OCI-LY3 (cell line): ENCODE measurements at regions not wholly inside any gene's neighbourhood (a gene's known extent, or its start where the extent isn't known, plus 50 kb on each side); places are given as distances from the start of the nearest gene placed in this dataset.

ENCODE experiments used
- H2AFZ ChIP-seq: fragments of 200-600, 300-600 bp; shearing (Covaris generic); 2 replicates; pipeline ENCODE4 v1.6.0; 2014; ENCODE audit warnings: antibody characterized with exemption, low read depth, low read length
- H3K27ac ChIP-seq: fragments of 200-600, 300-600 bp; sonication (generic); 2 replicates; pipeline ENCODE4 v1.5.1; 2014; ENCODE audit warnings: mild to moderate bottlenecking, low read length, moderate library complexity, mixed read lengths
- H3K27me3 ChIP-seq: fragments of 200-600, 300-600 bp; sonication (generic); 2 replicates; pipeline ENCODE4 v1.6.1; 2014; ENCODE audit warnings: low read depth, low read length, mixed read lengths
- H3K36me3 ChIP-seq: fragments of 200-600, 300-600 bp; sonication (generic); replicated peaks from 2 replicates; pipeline ENCODE3; 2014; ENCODE audit warnings: low read depth, low read length, mixed read lengths
- H3K4me1 ChIP-seq: fragments of 300-600, 200-600 bp; sonication (generic); 2 replicates; pipeline ENCODE4 v1.6.1; 2014; ENCODE audit warnings: low read length, mixed read lengths
- H3K4me2 ChIP-seq: fragments of 200-600, 300-600 bp; sonication (generic); 2 replicates; pipeline ENCODE4 v1.6.1; 2014; ENCODE audit warnings: low read length, mixed read lengths
- H3K4me3 ChIP-seq: fragments of 300-600, 200-600 bp; sonication (generic); 2 replicates; pipeline ENCODE4 v1.5.1; 2014; ENCODE audit warnings: antibody characterized with exemption, mild to moderate bottlenecking, low read length, moderate library complexity
- H3K79me2 ChIP-seq: fragments of 300-600, 200-600 bp; shearing (Covaris generic); 2 replicates; pipeline ENCODE4 v1.6.1; 2014; ENCODE audit warnings: mild to moderate bottlenecking, low read length, mixed read lengths
- H3K9ac ChIP-seq: fragments of 300-600, 200-600 bp; shearing (Covaris generic); 2 replicates; pipeline ENCODE4 v1.6.0; 2014; ENCODE audit warnings: mild to moderate bottlenecking, low read length, moderate library complexity
- H3K9me3 ChIP-seq: fragments of 200-600, 300-600 bp; shearing (Covaris generic); 2 replicates; pipeline ENCODE4 v1.6.1; 2014; ENCODE audit warnings: low read length, mixed read lengths; ENCODE audit not compliant: insufficient read depth
- H4K20me1 ChIP-seq: fragments of 200-600, 300-600 bp; sonication (generic); 2 replicates; pipeline ENCODE4 v1.6.1; 2016; ENCODE audit warnings: low read length, mixed read lengths; ENCODE audit not compliant: insufficient read depth
- EZH2phosphoT487 ChIP-seq: fragments of 200-600 bp; shearing (Covaris generic); IDR thresholded peaks from 2 replicates; pipeline ENCODE4 v1.6.1; 2018; ENCODE audit warnings: antibody characterized with exemption, mixed run types, low read depth
- TF ChIP-seq, protein P1 (sequence below): fragments of 200-600, 300-600 bp; sonication (generic); IDR thresholded peaks from 2 replicates; pipeline ENCODE4 v1.5.1; 2014; ENCODE audit warnings: antibody characterized with exemption, low read length, low read depth

DNA sequence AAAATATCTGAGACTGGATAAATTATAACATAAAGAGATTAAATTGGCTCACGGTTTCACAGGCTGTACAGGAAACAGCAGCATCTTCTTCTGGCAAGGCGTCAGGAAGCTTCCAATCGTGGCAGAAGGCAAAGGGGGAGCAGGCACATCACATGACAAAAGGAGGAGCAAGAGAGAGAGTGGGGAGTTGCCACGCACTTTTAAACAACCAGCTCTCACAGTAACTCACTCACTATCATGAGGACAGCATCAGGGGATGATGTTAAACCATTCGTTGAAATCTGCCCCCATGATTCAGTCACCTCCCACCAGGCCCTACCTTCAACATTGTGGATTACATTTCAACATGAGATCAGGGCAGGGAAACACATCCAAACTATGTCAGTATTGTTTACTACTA lies 114.5 kb upstream of the SPATA16 start:
- H3K9me3 ChIP-seq = no peaks in the 10 kb centered on the region
- no peak overlapping the region for H3K4me3 ChIP-seq
- no peak overlapping the region for H2AFZ ChIP-seq
- no peaks in the 10 kb centered on the region for H4K20me1 ChIP-seq
- H3K27me3 ChIP-seq = no peaks in the 10 kb centered on the region
- H3K4me2 ChIP-seq = no peak overlapping the region
- no peaks in the 10 kb centered on the region for H3K4me1 ChIP-seq
- H3K36me3 ChIP-seq = no peaks in the 10 kb centered on the region
- no peaks in the 10 kb centered on the region for H3K79me2 ChIP-seq
- H3K9ac ChIP-seq = no peak overlapping the region
- H3K27ac ChIP-seq = no peak overlapping the region
- TF ChIP-seq EZH2phosphoT487 = no peak
- TF ChIP-seq, protein P1, sequence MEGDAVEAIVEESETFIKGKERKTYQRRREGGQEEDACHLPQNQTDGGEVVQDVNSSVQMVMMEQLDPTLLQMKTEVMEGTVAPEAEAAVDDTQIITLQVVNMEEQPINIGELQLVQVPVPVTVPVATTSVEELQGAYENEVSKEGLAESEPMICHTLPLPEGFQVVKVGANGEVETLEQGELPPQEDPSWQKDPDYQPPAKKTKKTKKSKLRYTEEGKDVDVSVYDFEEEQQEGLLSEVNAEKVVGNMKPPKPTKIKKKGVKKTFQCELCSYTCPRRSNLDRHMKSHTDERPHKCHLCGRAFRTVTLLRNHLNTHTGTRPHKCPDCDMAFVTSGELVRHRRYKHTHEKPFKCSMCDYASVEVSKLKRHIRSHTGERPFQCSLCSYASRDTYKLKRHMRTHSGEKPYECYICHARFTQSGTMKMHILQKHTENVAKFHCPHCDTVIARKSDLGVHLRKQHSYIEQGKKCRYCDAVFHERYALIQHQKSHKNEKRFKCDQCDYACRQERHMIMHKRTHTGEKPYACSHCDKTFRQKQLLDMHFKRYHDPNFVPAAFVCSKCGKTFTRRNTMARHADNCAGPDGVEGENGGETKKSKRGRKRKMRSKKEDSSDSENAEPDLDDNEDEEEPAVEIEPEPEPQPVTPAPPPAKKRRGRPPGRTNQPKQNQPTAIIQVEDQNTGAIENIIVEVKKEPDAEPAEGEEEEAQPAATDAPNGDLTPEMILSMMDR = no peak

DNA sequence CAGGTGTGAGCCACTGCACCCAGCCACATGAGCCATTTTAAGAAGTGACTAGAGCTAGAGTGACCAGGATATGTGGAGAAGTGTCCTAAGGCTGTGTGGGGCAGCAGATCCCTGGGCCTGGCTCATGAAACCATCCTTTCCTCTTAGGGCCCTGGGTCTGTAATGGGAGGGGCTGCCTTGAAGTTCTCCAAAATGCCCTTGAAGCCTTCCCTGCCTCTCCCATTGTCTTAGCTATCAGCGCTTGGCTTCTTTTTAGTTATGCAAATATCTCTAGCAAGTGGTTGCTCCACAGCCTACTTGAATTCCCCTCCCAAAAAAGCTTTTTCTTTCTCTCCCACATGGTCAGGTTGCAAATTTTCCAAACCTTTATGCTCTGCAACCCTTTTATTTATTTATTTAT lies 112.4 kb upstream of the SPATA16 start:
- Histone ChIP-seq H4K20me1 (no peaks in the 10 kb centered on the region), H3K27me3 (no peaks in the 10 kb centered on the region), H2AFZ (no peak overlapping the region), H3K4me1 (no peaks in the 10 kb centered on the region), H3K4me2 (no peak overlapping the region), H3K27ac (no peak overlapping the region), H3K4me3 (no peak overlapping the region), H3K9ac (no peak overlapping the region), H3K79me2 (no peaks in the 10 kb centered on the region), H3K9me3 (no peaks in the 10 kb centered on the region), H3K36me3 (no peaks in the 10 kb centered on the region)
- TF ChIP-seq EZH2phosphoT487 = no peak
- TF ChIP-seq, protein P1 = no peak

DNA sequence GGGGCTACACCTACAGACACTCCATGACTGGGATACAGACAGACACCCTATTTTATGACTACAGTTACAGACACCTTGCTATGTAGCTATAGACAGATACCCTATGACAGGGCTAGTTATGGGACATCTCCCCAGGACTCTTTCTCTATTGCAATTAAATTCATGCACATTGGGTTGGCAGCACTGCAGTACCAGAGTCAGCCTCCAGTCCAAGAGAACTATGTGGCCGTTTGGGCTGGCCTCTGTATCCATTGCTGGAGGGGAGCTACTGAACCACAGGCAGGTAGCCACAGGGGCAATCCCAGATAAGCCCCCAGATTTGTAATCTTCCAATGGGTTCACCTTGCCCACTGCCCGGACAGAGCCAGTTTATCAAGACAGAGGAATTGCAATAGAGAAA lies 108.4 kb upstream of the SPATA16 start:
- Histone ChIP-seq H3K27ac (no peak overlapping the region), H4K20me1 (no peaks in the 10 kb centered on the region), H2AFZ (no peak overlapping the region), H3K9ac (no peak overlapping the region), H3K79me2 (no peaks in the 10 kb centered on the region), H3K4me2 (no peak overlapping the region), H3K27me3 (no peaks in the 10 kb centered on the region), H3K36me3 (no peaks in the 10 kb centered on the region), H3K4me1 (no peaks in the 10 kb centered on the region), H3K9me3 (no peaks in the 10 kb centered on the region), H3K4me3 (no peak overlapping the region)
- TF ChIP-seq EZH2phosphoT487 = no peak
- TF ChIP-seq, protein P1 = no peak

DNA sequence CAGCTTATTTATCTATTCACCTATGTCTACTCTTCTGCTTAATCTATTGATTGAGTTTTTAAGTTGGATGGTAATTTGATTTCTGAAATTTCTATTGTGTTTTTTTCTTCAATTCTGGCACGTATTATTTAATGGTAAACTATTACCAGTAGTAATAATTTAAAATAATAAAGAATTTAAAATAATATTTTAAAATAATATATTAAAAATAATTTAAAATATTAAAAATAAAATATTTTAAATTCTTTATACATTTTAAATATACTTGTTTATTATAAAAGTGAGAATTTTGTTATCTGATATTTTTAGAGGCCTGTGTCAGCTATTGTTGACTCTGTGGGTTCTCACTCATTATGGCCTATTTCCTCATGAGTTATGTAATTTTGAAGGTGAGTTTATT lies 100.7 kb upstream of the SPATA16 start:
- Histone ChIP-seq H3K4me1 (no peaks in the 10 kb centered on the region), H3K4me3 (no peak overlapping the region), H3K4me2 (no peak overlapping the region), H3K27ac (no peak overlapping the region), H2AFZ (no peak overlapping the region), H4K20me1 (no peaks in the 10 kb centered on the region), H3K9ac (no peak overlapping the region), H3K9me3 (no peaks in the 10 kb centered on the region), H3K79me2 (no peaks in the 10 kb centered on the region), H3K36me3 (no peaks in the 10 kb centered on the region), H3K27me3 (no peaks in the 10 kb centered on the region)
- TF ChIP-seq, protein P1 = no peak
- no peak for TF ChIP-seq EZH2phosphoT487
